ENCODE measurements at regions not wholly inside any gene's neighbourhood (a gene's known extent, or its start where the extent isn't known, plus 50 kb on each side); places are given as distances from the start of the nearest gene placed in this dataset.
"Not testable (repeated sequence)": the region's sequence is repeated elsewhere in the genome, so short reads cannot be mapped to it uniquely, and the experiment has no call there.

DNA sequence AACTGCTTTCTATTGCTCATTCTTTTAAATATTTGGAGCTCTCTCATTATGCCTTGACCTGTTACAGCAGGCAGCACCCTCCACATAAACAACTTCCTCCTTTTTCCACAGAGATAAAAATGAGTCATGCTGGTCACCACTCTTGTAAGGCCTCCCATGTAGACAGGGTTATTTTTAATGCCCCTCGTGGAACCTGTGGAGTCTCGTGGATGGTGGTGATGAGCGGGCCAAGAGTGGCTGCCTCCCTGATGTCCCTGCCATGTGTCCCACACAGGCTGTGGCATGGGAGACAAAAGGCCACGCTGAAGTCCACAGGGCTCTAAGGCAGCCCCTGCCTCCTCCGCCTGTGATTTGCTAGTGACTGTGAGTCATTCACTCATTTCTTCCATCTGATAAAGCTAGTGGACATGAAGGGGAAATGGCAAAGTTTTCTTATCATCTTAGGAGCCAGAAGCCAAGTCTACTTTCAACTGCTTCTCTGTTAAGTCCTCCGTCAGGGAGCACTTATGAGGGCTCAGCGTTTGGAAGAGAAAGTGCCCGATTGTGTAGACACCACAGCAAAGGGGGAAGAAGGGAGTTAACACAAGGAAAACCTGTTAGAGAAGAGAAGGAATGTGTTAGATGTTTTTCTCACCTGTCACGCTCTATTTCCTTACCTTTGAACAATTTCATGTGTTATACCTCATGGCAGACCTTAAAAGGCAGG is 121.6 kb upstream of the FAT1 start:
- Histone ChIP-seq H3K27me3 (no peaks in the 10 kb centered on the region), H3K4me3 (no peak overlapping the region), H3K36me3 (no peaks in the 10 kb centered on the region), H3K27ac (peak overlapping the region; percentile 79 to 88 (median 82)), H3K9me3 (peaks cover 0 to 4% (median 0%) of the 10 kb centered on the region in 3 donors), H3K4me1 (peaks cover 7 to 25% (median 11%) of the 10 kb centered on the region in 3 donors)
- no peak for TF ChIP-seq POLR2A (IDR thresholded peaks at IDR 0.05)
- TF ChIP-seq CTCF (IDR thresholded peaks at IDR 0.05), result no peak
- peak; percentile 45 for TF ChIP-seq POLR2AphosphoS5 (IDR thresholded peaks at IDR 0.05)
- no peak for TF ChIP-seq EP300 (IDR thresholded peaks at IDR 0.05)
- WGBS, 2 donors (ENCODE audit: low coverage in 1 of 2), result 62 to 63% methylated on average over 4 to 7 of the region's 9 CpGs
- peak; percentile 61 for ATAC-seq

DNA sequence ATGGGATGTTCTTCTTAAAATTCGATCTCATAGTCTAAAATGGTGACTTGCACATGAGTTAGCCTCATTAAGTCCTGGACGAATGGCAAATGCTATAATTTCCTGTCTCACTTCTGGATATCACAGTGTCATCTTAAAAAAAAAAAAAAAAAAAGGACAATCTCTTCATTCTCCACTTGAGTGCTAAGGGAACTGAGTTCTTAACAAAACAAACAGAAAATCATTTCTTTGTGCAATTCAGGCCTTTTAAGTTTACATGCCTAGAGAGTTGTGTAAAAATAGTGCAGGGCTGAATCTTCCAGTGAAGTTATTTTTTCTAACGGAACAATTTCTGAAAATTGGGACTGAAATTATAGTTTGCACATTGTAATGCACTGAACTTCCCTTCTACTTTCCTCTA is 122.8 kb upstream of the FAT1 start:
- Histone ChIP-seq H3K4me1 (peaks cover 7 to 18% (median 11%) of the 10 kb centered on the region in 3 donors), H3K4me3 (no peak overlapping the region), H3K36me3 (no peaks in the 10 kb centered on the region), H3K27me3 (no peaks in the 10 kb centered on the region), H3K27ac (peak overlapping the region in 2 of 4 donors; percentile 79), H3K9me3 (peaks cover 0 to 7% (median 0%) of the 10 kb centered on the region in 3 donors)
- no peak for TF ChIP-seq CTCF (IDR thresholded peaks at IDR 0.05)
- TF ChIP-seq EP300 (IDR thresholded peaks at IDR 0.05), result no peak
- no peak for TF ChIP-seq POLR2AphosphoS5 (IDR thresholded peaks at IDR 0.05)
- no peak for TF ChIP-seq POLR2A (IDR thresholded peaks at IDR 0.05)
- 44 to 55% methylated on average over 3 of the region's 3 CpGs for WGBS, 2 donors (ENCODE audit: low coverage in 1 of 2)
- ATAC-seq, result no peak

DNA sequence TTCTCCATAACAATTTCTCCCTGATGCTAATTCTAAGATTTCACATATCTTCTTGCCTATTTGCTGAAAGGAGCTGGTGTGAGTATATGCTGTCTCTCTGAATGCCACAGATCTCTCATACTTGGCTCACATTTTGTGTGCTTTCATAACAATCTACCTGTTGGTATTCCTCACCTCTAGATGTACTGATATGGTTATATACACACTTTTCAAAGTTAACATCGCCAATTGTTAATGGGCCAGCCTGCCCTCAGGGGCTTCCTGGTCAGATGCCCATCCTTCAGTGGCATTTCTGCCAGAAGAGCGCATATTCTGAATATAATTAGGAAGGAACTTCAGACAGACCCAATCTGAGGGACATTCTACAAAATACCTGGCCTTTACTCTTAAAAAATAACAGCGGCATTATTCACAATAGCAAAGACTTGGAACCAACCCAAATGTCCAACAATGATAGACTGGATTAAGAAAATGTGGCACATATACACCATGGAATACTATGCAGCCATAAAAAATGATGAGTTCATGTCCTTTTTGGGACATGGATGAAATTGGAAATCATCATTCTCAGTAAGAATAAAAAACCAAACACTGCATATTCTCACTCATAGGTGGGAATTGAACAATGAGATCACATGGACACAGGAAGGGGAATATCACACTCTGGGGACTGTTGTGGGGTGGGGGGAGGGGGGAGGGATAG is 123.9 kb upstream of the FAT1 start:
- not testable (repeated sequence) for H3K27ac ChIP-seq, H3K4me3 ChIP-seq, H3K36me3 ChIP-seq, H3K9me3 ChIP-seq, H3K27me3 ChIP-seq, ATAC-seq
- WGBS, 2 donors (ENCODE audit: low coverage in 1 of 2), result 80 to 96% methylated on average over 1 to 3 of the region's 3 CpGs
- peaks cover 7 to 18% (median 11%) of the 10 kb centered on the region in 3 donors for H3K4me1 ChIP-seq

- Histone ChIP-seq H3K36me3 (no peaks in the 10 kb centered on the region), H3K4me3 (no peak overlapping the region), H3K9me3 (peaks cover 0 to 7% (median 0%) of the 10 kb centered on the region in 3 donors), H3K4me1 (peaks cover 7 to 18% (median 11%) of the 10 kb centered on the region in 3 donors), H3K27me3 (no peaks in the 10 kb centered on the region), H3K27ac (no peak overlapping the region)
- no peak for ATAC-seq
- TF ChIP-seq POLR2A (IDR thresholded peaks at IDR 0.05), result no peak
- TF ChIP-seq CTCF (IDR thresholded peaks at IDR 0.05), result no peak
- TF ChIP-seq POLR2AphosphoS5 (IDR thresholded peaks at IDR 0.05), result no peak
- no peak for TF ChIP-seq EP300 (IDR thresholded peaks at IDR 0.05)
Observed at GRCh38 chr4:186848437-186848836, 124.8 kb upstream of the FAT1 start.

DNA sequence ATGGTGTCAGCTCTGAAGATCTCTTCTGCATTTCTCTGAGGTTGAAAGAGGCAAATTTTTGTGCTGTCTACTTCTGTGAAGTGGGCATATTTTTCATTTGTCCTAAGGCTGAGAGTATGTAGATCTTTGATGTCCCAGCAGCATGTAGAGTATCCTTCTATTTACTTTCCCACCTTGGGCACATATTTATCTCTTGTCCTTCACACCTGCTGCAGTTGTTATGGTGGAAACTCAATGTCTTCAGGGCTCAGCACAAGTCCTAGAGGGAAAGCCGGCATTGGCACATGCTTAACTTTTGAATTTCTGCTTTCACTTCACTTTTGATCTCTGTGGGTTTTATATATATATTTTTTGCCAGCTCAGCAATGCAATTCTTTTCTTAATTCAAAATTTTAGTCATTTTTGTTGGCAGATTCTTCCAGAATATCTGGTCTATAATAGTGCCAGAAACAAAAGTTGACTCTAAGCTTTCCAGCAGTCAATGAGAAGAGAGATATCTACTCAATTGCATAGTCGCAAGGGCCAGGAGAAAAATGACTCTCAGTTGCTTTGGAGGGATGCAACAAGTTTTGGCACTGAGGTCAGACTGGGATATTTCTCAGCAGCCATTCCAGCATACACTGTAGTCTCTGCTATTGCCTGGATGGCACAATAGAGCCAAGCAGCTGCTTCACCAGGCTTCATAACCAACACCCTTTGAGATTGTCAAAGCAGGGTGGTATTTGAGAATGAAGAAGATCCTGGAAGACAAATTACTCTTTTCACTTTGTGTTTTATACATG is 127.8 kb upstream of the FAT1 start:
- no peaks in the 10 kb centered on the region for H3K27me3 ChIP-seq
- 82 to 100% methylated on average over 1 to 2 of the region's 2 CpGs for WGBS, 2 donors (ENCODE audit: low coverage in 1 of 2)
- H3K4me1 ChIP-seq, result no peaks in the 10 kb centered on the region
- no peak overlapping the region for H3K4me3 ChIP-seq
- no peak overlapping the region for H3K27ac ChIP-seq
- H3K9me3 ChIP-seq, result peaks cover 0 to 7% (median 0%) of the 10 kb centered on the region in 3 donors
- no peak for ATAC-seq
- no peaks in the 10 kb centered on the region for H3K36me3 ChIP-seq
- TF ChIP-seq POLR2AphosphoS5 (IDR thresholded peaks at IDR 0.05) (no peak), CTCF (IDR thresholded peaks at IDR 0.05) (no peak), POLR2A (IDR thresholded peaks at IDR 0.05) (no peak), EP300 (IDR thresholded peaks at IDR 0.05) (no peak)

Measured in gastroesophageal sphincter (tissue), 4 donors.